Stimulated activated naive CD4-positive, alpha-beta T cell (primary cell): ENCODE measurements at regions not wholly inside any gene's neighbourhood (a gene's known extent, or its start where the extent isn't known, plus 50 kb on each side); places are given as distances from the start of the nearest gene placed in this dataset.
"Not testable (repeated sequence)": the region's sequence is repeated elsewhere in the genome, so short reads cannot be mapped to it uniquely, and the experiment has no call there.

ENCODE experiments used
- DNase-seq, 6 experiments: peaks; one replicate each; lab custom pipeline; 2025; lab: John Stamatoyannopoulos, UW

GRCh38 chr3:75604286-75604934 is 59.7 kb upstream of the FRG2C start:
- not testable (repeated sequence) for DNase-seq

- not testable (repeated sequence) for DNase-seq
These were observed 56.1 kb upstream of the FRG2C start for GRCh38 chr3:75607996-75608395.

GRCh38 chr3:75609598-75609997 is 54.5 kb upstream of the FRG2C start:
- DNase-seq: peak in 1 of 6 experiments; percentile 32

- DNase-seq: no peak
These were observed 53.4 kb upstream of the FRG2C start for GRCh38 chr3:75610773-75611172.

- peak in 1 of 6 experiments; percentile 18 for DNase-seq
These were observed 52.2 kb upstream of the FRG2C start for GRCh38 chr3:75611724-75612460.
